HCT116 (cell line): ENCODE measurements at regions not wholly inside any gene's neighbourhood (a gene's known extent, or its start where the extent isn't known, plus 50 kb on each side); places are given as distances from the start of the nearest gene placed in this dataset.

Source experiments
- ATAC-seq: fragments of 200-7000 bp; cut with Tn5 transposase; 2 replicates; pipeline ENCODE4 v1.9.1; 2020; ENCODE audit warnings: mild to moderate bottlenecking, moderate library complexity
- BruUV-seq: library from RNA; stranded (reverse); fragments of 400-500 nt; replicated peaks from 2 replicates; lab custom pipeline; 2021; lab: Mats Ljungman, UMichigan
- CTCF ChIA-PET: fragments of 300-600 bp; sonication (Branson Sonifier 250); formaldehyde crosslinking; loops from one replicate; lab custom pipeline; 2021; ENCODE audit warnings: antibody characterized with exemption; lab: Charles Lee
- POLR2A ChIA-PET: fragments of 300-600, 350-600 bp; sonication (Branson Sonifier 250); formaldehyde crosslinking; loops from one replicate; lab custom pipeline; 2021; ENCODE audit warnings: antibody characterized with exemption; lab: Charles Lee
- RAD21 ChIA-PET, 2 experiments: fragments of 300-600 bp; sonication (Branson Sonifier 250); formaldehyde crosslinking; loops; one replicate each; lab custom pipeline; 2023; ENCODE audit warnings: low total read pairs in 2 of 2; ENCODE audit not compliant: uncharacterized antibody in 2 of 2, unreplicated experiment in 2 of 2, low non-redundant PET in 1 of 2; lab: Charles Lee
- DNase-seq: peaks from one replicate; pipeline ENCODE4 v3.0.0-alpha.2; 2010; ENCODE audit warnings: low read depth, low spot score
- H2AFZ ChIP-seq: fragments of 200-600 bp; shearing (Covaris generic), sonication (generic); 2 replicates; pipeline ENCODE4 v1.6.1; 2017; ENCODE audit warnings: low read depth, mixed run types, mixed read lengths, antibody characterized with exemption, low read length; ENCODE audit not compliant: poor library complexity, severe bottlenecking
- H3K27ac ChIP-seq: 2 replicates; pipeline ENCODE4 v1.5.1; 2012; ENCODE audit warnings: low read depth, low read length
- H3K27me3 ChIP-seq: fragments of 200-600 bp; sonication (generic); 2 replicates; pipeline ENCODE4 v1.6.1; 2016; ENCODE audit warnings: mixed run types, low read length, mixed read lengths; ENCODE audit not compliant: insufficient read depth
- H3K36me3 ChIP-seq, 2 experiments: fragments of 200-500 bp in 1 of 2; fragments of 200-600 bp in 1 of 2; sonication (Bioruptor generic) in 1 of 2; sonication (generic) in 1 of 2; 2 replicates each; pipeline versions ENCODE4 v1.5.1 to v1.6.1; 2014 to 2016; ENCODE audit warnings: low read length in 2 of 2, inconsistent platforms in 1 of 2, mixed read lengths in 1 of 2, mixed run types in 1 of 2; ENCODE audit not compliant: insufficient read depth in 2 of 2, control insufficient read depth in 1 of 2
- H3K4me1 ChIP-seq, 2 experiments: fragments of 200-600 bp in 1 of 2; sonication (generic) in 1 of 2; 2 replicates each; pipeline versions ENCODE4 v1.5.1 to v1.6.1; 2012 to 2017; ENCODE audit warnings: low read length in 2 of 2, inconsistent platforms in 1 of 2, mild to moderate bottlenecking in 1 of 2, mixed read lengths in 1 of 2, mixed run types in 1 of 2, moderate library complexity in 1 of 2; ENCODE audit not compliant: insufficient read depth in 2 of 2, control insufficient read depth in 1 of 2
- H3K4me2 ChIP-seq: fragments of 200-600 bp; sonication (generic); 2 replicates; pipeline ENCODE4 v1.6.1; 2017; ENCODE audit warnings: mixed run types, low read length, mixed read lengths
- H3K4me3 ChIP-seq, 2 experiments: fragments of 200-600 bp in 1 of 2; sonication (generic) in 1 of 2; replicated peaks in 1 of 2; 2 replicates each; pipeline ENCODE4 v1.5.1; 2011 to 2016; ENCODE audit warnings: low read length in 2 of 2, control low read depth in 1 of 2, low read depth in 1 of 2, mild to moderate bottlenecking in 1 of 2, mixed read lengths in 1 of 2, mixed run types in 1 of 2
- H3K79me2 ChIP-seq: fragments of 200-600 bp; sonication (generic); 2 replicates; pipeline ENCODE4 v1.6.1; 2017; ENCODE audit warnings: mild to moderate bottlenecking, mixed run types, low read length, moderate library complexity, mixed read lengths; ENCODE audit not compliant: insufficient read depth
- H3K9ac ChIP-seq: fragments of 200-600 bp; sonication (generic); 2 replicates; pipeline ENCODE4 v1.6.1; 2016; ENCODE audit warnings: low read length, mixed read lengths
- H3K9me2 ChIP-seq: fragments of 200-600 bp; sonication (generic), shearing (Covaris generic); 2 replicates; pipeline ENCODE4 v1.6.1; 2017; ENCODE audit warnings: mixed run types, mild to moderate bottlenecking, moderate library complexity; ENCODE audit not compliant: insufficient read depth
- H3K9me3 ChIP-seq, 2 experiments: fragments of 200-500 bp in 1 of 2; fragments of 200-600 bp in 1 of 2; sonication (Bioruptor generic) in 1 of 2; sonication (generic) in 1 of 2; 2 replicates each; pipeline ENCODE4 v1.6.1; 2014 to 2017; ENCODE audit warnings: low read length in 2 of 2, mixed read lengths in 2 of 2, inconsistent platforms in 1 of 2, low read depth in 1 of 2, mild to moderate bottlenecking in 1 of 2, mixed run types in 1 of 2, moderate library complexity in 1 of 2; ENCODE audit not compliant: control insufficient read depth in 1 of 2, insufficient read depth in 1 of 2
- H4K20me1 ChIP-seq: fragments of 200-600 bp; sonication (generic), shearing (Covaris generic); 2 replicates; pipeline ENCODE4 v1.6.1; 2017; ENCODE audit warnings: mixed run types, mild to moderate bottlenecking, moderate library complexity; ENCODE audit not compliant: insufficient read depth
- SIN3A ChIP-seq: IDR thresholded peaks from 2 replicates; pipeline ENCODE4 v1.6.1; 2012; ENCODE audit warnings: low read depth
- YY1 ChIP-seq: IDR thresholded peaks from 2 replicates; pipeline ENCODE4 v1.6.1; 2011; ENCODE audit warnings: low read length, low read depth, moderate library complexity, mild to moderate bottlenecking; ENCODE audit not compliant: insufficient replicate concordance; ENCODE audit errors: extremely low read depth
- ZFX ChIP-seq: fragments of 450-650 bp; IDR thresholded peaks from 2 replicates; pipeline ENCODE4 v1.6.1; 2017
- ZNF274 ChIP-seq: fragments of 200-500 bp; sonication (Bioruptor generic); IDR thresholded peaks from 2 replicates; pipeline ENCODE4 v1.6.1; 2014; ENCODE audit warnings: mild to moderate bottlenecking, low read depth, low read length, inconsistent platforms
- intact Hi-C: fragments of 100-400 bp; cut with micrococcal nuclease; formaldehyde crosslinking; loops from 2 replicates; pipeline ENCODE4 v1.10.0; 2022
- TF ChIP-seq, protein P1 (sequence below): IDR thresholded peaks from 2 replicates; pipeline ENCODE4 v1.6.1; 2012; ENCODE audit warnings: low read depth

DNA sequence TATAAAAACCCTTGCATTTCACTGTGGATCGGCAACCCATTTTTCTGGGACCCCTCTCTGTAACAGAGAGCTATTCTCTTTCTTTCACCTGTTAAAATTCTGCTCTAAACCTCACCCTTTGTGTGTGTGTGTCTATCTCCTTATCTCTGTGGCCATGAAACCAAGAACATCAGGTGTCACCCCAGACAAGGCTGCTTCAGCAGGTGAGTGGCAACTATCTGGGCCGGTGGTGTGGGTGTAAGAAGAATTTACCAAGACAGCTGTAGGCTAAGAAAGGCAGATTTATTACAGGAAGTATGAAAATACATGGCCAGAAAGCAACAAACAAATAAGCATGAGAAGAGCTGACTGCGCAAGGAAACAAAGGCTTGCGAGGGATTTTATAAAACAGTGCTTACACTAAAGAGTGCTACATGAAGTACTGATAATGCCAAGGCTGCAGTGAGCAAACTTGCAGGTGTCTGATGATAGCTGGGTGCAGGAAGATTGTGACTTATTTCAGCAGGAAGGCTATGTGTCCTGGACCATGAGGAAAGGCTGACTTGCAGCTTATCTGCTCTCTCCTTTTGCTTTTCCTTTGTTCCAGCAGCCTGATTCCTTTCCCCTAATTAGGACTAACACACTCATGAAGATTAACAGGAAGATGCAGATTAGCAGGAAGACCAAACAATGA, 421.1 kb downstream of the PTH2R start:
- CTCF ChIA-PET, result interaction anchor here (1.8 kb wide), 1 partner anchor 7 kb away, joined by 6 read pairs; no protein-coding TSS in a partner anchor
- Histone ChIP-seq H3K4me3 (no peak overlapping the region), H3K27me3 (0 out of 2 replicates have a peak, but pooled peaks cover 9% of the 10 kb centered on the region), H3K9me2 (no peaks in the 10 kb centered on the region), H3K79me2 (no peaks in the 10 kb centered on the region), H3K9me3 (no peaks in the 10 kb centered on the region), H4K20me1 (no peaks in the 10 kb centered on the region), H3K36me3 (no peaks in the 10 kb centered on the region), H3K4me1 (no peaks in the 10 kb centered on the region), H3K4me2 (no peak overlapping the region), H3K9ac (no peak overlapping the region), H3K27ac (no peak overlapping the region), H2AFZ (no peak overlapping the region)
- TF ChIP-seq, protein P1, sequence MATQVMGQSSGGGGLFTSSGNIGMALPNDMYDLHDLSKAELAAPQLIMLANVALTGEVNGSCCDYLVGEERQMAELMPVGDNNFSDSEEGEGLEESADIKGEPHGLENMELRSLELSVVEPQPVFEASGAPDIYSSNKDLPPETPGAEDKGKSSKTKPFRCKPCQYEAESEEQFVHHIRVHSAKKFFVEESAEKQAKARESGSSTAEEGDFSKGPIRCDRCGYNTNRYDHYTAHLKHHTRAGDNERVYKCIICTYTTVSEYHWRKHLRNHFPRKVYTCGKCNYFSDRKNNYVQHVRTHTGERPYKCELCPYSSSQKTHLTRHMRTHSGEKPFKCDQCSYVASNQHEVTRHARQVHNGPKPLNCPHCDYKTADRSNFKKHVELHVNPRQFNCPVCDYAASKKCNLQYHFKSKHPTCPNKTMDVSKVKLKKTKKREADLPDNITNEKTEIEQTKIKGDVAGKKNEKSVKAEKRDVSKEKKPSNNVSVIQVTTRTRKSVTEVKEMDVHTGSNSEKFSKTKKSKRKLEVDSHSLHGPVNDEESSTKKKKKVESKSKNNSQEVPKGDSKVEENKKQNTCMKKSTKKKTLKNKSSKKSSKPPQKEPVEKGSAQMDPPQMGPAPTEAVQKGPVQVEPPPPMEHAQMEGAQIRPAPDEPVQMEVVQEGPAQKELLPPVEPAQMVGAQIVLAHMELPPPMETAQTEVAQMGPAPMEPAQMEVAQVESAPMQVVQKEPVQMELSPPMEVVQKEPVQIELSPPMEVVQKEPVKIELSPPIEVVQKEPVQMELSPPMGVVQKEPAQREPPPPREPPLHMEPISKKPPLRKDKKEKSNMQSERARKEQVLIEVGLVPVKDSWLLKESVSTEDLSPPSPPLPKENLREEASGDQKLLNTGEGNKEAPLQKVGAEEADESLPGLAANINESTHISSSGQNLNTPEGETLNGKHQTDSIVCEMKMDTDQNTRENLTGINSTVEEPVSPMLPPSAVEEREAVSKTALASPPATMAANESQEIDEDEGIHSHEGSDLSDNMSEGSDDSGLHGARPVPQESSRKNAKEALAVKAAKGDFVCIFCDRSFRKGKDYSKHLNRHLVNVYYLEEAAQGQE, result no peak
- TF ChIP-seq YY1, result no peak
- TF ChIP-seq ZNF274, result no peak
- TF ChIP-seq ZFX, result no peak
- no peak for TF ChIP-seq SIN3A
- ATAC-seq (no peak), DNase-seq (no peak)
- POLR2A ChIA-PET, result no interaction called here
- intact Hi-C loops, result no loop called here
- RAD21 ChIA-PET, result no interaction called here
- no TSS peak for BruUV-seq
